ENCODE measurements at regions not wholly inside any gene's neighbourhood (a gene's known extent, or its start where the extent isn't known, plus 50 kb on each side); places are given as distances from the start of the nearest gene placed in this dataset.
"Not testable (repeated sequence)": the region's sequence is repeated elsewhere in the genome, so short reads cannot be mapped to it uniquely, and the experiment has no call there.

DNA sequence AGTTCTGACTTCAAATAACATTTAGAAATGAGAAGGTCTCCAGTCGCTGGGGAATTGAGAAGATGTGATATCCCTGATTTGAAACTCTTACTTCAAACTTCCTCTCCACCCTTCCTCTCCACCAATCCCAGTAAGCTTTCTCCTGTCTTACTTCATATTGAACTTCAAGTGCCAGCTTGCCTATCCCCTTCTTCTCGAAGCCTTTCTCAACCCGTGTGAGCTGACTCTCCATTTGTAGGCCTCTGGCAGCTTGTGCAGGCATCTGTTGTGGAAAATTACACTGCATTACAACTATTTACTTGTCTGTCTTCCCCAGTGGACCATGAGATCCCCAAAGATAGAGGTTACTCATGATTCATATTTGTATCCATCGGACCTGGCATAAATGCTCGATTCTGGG lies 280.8 kb upstream of the CDH5 start (continued):
- TF ChIP-seq YY1 (IDR thresholded peaks at IDR 0.05; ENCODE audit: extremely low read depth, insufficient replicate concordance, low read depth, low read length) = no peak

DNA sequence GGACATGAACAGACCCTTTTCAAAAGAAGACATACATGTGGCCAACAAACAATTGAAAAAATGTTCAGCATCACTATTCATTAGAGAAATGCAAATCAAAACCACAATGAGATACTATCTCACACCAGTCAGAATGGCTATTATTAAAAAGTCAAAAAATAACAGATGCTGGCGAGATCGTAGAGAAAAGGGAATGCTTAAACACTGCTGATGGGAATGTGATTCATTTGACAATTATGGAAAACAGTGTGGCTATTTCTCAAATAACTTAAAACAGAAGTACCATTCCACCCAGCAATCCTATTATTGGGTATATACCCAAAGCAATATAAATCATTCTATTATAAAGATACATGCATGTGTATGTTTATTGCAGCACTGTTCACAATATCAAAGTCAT lies 281.8 kb upstream of the CDH5 start:
- H3K9ac ChIP-seq (ENCODE audit: low read length); H3K9me3 ChIP-seq (ENCODE audit: control insufficient read depth in 1 of 2, insufficient read depth in 1 of 2, low read depth in 1 of 2, low read length in 2 of 2); H3K36me3 ChIP-seq (ENCODE audit: control insufficient read depth in 1 of 2, insufficient read depth in 2 of 2, low read length in 2 of 2); POLR2A ChIA-PET; H3K27me3 ChIP-seq (ENCODE audit: insufficient read depth, low read length); RAD21 ChIA-PET (ENCODE audit: low non-redundant PET in 1 of 2, low total read pairs in 2 of 2, uncharacterized antibody in 2 of 2, unreplicated experiment in 2 of 2); CTCF ChIA-PET; H4K20me1 ChIP-seq (ENCODE audit: insufficient read depth); H3K4me1 ChIP-seq (ENCODE audit: control insufficient read depth in 1 of 2, insufficient read depth in 2 of 2, low read length in 2 of 2); H3K4me2 ChIP-seq (ENCODE audit: low read length); H3K27ac ChIP-seq (ENCODE audit: low read depth, low read length); BruUV-seq (replicated peaks); intact Hi-C loops (cut with micrococcal nuclease); H3K9me2 ChIP-seq (ENCODE audit: insufficient read depth); DNase-seq (ENCODE audit: low read depth, low spot score); H3K4me3 ChIP-seq (replicated peaks in 1 of 2; ENCODE audit: low read depth in 1 of 2, low read length in 2 of 2); ATAC-seq; H3K79me2 ChIP-seq (ENCODE audit: insufficient read depth, low read length); H2AFZ ChIP-seq (ENCODE audit: low read depth, low read length, poor library complexity, severe bottlenecking): not testable (repeated sequence)

DNA sequence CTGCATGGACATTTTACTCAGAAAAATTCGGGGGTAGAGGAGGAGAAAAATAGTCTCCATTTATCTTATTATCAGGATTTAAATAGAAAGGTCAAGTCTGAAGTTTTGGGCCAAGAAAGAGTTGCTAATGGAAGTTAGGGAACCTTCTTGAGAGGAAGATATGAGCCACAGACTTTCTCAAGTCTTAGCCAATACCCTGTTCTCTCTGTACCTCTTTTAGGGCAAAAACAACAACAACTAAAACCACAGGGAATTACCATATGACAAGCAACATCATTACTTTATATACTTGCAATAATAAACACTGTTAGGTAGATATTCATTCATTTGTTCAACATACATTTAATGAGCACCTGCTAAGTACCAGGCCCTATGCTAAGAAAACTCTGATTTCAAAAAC lies 282.2 kb upstream of the CDH5 start:
- DNase-seq (ENCODE audit: low read depth, low spot score) (no peak), ATAC-seq (no peak)
- H3K79me2 ChIP-seq (ENCODE audit: insufficient read depth, low read length) = no peaks in the 10 kb centered on the region
- ChIA-PET POLR2A (no interaction called here), RAD21 (ENCODE audit: low non-redundant PET in 1 of 2, low total read pairs in 2 of 2, uncharacterized antibody in 2 of 2, unreplicated experiment in 2 of 2) (no interaction called here), CTCF (no interaction called here)
- H3K9me3 ChIP-seq (ENCODE audit: control insufficient read depth in 1 of 2, insufficient read depth in 1 of 2, low read depth in 1 of 2, low read length in 2 of 2) = no peaks in the 10 kb centered on the region
- no TSS peak for BruUV-seq (replicated peaks)
- no peaks in the 10 kb centered on the region for H3K36me3 ChIP-seq (ENCODE audit: control insufficient read depth in 1 of 2, insufficient read depth in 2 of 2, low read length in 2 of 2)
- peaks cover 4 to 10% of the 10 kb centered on the region in 2 experiments; a peak in 3 of 4 replicates for H3K4me1 ChIP-seq (ENCODE audit: control insufficient read depth in 1 of 2, insufficient read depth in 2 of 2, low read length in 2 of 2)
- no peak for TF ChIP-seq POLR2AphosphoS5 (IDR thresholded peaks at IDR 0.05; ENCODE audit: low read depth, low read length)
- TF ChIP-seq JUND (IDR thresholded peaks at IDR 0.05) = no peak
- no peak for TF ChIP-seq SRF (IDR thresholded peaks at IDR 0.05; ENCODE audit: low read depth)
- TF ChIP-seq CBX3 (IDR thresholded peaks at IDR 0.05; ENCODE audit: low read depth) = no peak
- no peak for TF ChIP-seq ZFX (IDR thresholded peaks at IDR 0.05)
- TF ChIP-seq, protein P1, sequence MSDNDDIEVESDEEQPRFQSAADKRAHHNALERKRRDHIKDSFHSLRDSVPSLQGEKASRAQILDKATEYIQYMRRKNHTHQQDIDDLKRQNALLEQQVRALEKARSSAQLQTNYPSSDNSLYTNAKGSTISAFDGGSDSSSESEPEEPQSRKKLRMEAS (IDR thresholded peaks at IDR 0.05) = no peak
- no peak for TF ChIP-seq POLR2A (IDR thresholded peaks at IDR 0.05; ENCODE audit: borderline replicate concordance, extremely low read depth, insufficient read depth, insufficient read length)
- TF ChIP-seq SIN3A (IDR thresholded peaks at IDR 0.05; ENCODE audit: low read depth) = no peak
- intact Hi-C loops (cut with micrococcal nuclease) = no loop called here
- H4K20me1 ChIP-seq (ENCODE audit: insufficient read depth) = no peaks in the 10 kb centered on the region
- H3K27me3 ChIP-seq (ENCODE audit: insufficient read depth, low read length) = peaks cover 3% of the 10 kb centered on the region
- no peak overlapping the region for H3K9ac ChIP-seq (ENCODE audit: low read length)
- no peak overlapping the region for H2AFZ ChIP-seq (ENCODE audit: low read depth, low read length, poor library complexity, severe bottlenecking)
- no peak overlapping the region for H3K27ac ChIP-seq (ENCODE audit: low read depth, low read length)
- H3K4me2 ChIP-seq (ENCODE audit: low read length) = no peak overlapping the region
- no peak overlapping the region for H3K4me3 ChIP-seq (replicated peaks in 1 of 2; ENCODE audit: low read depth in 1 of 2, low read length in 2 of 2)
- H3K9me2 ChIP-seq (ENCODE audit: insufficient read depth) = no peaks in the 10 kb centered on the region
